Endothelial cell (in vitro differentiated cells): ENCODE measurements at regions not wholly inside any gene's neighbourhood (a gene's known extent, or its start where the extent isn't known, plus 50 kb on each side); places are given as distances from the start of the nearest gene placed in this dataset.

Source experiments
- DNase-seq: peaks from one replicate; pipeline ENCODE4 v3.0.0; 2021; ENCODE audit warnings: low spot score
- H3K27ac Mint-ChIP-seq: one replicate; pipeline ENCODE4 v1.8.0; 2021; ENCODE audit warnings: mixed read lengths, inconsistent platforms; ENCODE audit not compliant: unreplicated experiment
- H3K27me3 Mint-ChIP-seq: one replicate; pipeline ENCODE4 v1.8.0; 2021; ENCODE audit warnings: mild to moderate bottlenecking, moderate library complexity, mixed read lengths, inconsistent platforms; ENCODE audit not compliant: unreplicated experiment
- H3K36me3 Mint-ChIP-seq: one replicate; pipeline ENCODE4 v1.8.0; 2021; ENCODE audit warnings: mild to moderate bottlenecking, low read depth, mixed read lengths, inconsistent platforms; ENCODE audit not compliant: unreplicated experiment
- H3K4me1 Mint-ChIP-seq: one replicate; pipeline ENCODE4 v1.8.0; 2021; ENCODE audit warnings: mild to moderate bottlenecking, mixed read lengths, inconsistent platforms; ENCODE audit not compliant: unreplicated experiment
- H3K4me3 Mint-ChIP-seq: one replicate; pipeline ENCODE4 v1.8.0; 2021; ENCODE audit warnings: mild to moderate bottlenecking, mixed read lengths, inconsistent platforms; ENCODE audit not compliant: unreplicated experiment
- H3K9me3 Mint-ChIP-seq: one replicate; pipeline ENCODE4 v1.8.0; 2021; ENCODE audit warnings: mixed read lengths, inconsistent platforms; ENCODE audit not compliant: unreplicated experiment
- TF ChIP-seq, protein P1 (sequence below): fragments of 200-600 bp; sonication (generic); IDR thresholded peaks from one replicate; pipeline ENCODE4 v1.5.0; 2021; ENCODE audit warnings: antibody characterized with exemption; ENCODE audit not compliant: unreplicated experiment

DNA sequence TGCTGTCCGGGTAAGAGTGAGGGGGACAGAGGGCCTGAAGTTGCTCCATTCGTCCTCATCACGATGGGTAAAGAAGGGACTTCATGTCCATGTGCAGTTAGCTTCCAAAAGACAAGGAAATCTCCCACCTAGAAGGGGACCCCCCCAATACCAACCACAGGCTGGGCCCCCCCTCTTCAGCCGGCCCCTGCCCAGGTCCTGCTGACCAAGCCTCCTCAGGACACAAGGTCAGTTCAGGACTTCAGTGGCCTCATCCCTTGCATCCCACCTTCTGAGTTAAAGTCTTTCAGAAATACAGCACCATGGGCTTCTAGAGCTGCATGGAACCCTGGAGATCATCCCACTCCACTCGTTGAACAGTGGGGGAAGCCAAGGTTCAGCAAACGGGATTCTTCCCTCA, 115.4 kb upstream of the ERG start:
- H3K27ac Mint-ChIP-seq = no peak overlapping the region

DNA sequence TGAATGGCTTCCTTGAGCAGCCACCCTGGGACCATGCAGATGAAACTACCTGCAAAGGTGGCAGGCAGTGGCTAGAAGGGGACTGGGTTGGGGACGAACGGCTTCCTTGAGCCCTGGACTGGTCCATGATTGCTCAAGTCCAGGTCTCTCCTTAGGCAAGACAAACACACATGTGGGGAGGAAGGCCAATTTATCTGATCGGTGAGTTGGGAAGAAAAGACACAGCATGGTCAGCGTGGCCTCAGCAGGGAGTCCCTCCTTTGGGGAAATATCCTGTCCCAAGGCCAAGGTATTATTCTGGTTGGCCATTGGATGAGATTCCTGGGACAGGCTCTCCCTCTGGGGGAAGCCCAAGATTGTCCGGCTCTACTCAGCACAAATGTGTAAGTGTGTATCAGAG, 116.3 kb upstream of the ERG start:
- Mint-ChIP-seq H3K27me3 (peaks cover 2% of the 10 kb centered on the region), H3K27ac (no peak overlapping the region), H3K9me3 (no peaks in the 10 kb centered on the region), H3K4me3 (no peak overlapping the region), H3K4me1 (peaks cover 13% of the 10 kb centered on the region), H3K36me3 (no peaks in the 10 kb centered on the region)
- TF ChIP-seq, protein P1, sequence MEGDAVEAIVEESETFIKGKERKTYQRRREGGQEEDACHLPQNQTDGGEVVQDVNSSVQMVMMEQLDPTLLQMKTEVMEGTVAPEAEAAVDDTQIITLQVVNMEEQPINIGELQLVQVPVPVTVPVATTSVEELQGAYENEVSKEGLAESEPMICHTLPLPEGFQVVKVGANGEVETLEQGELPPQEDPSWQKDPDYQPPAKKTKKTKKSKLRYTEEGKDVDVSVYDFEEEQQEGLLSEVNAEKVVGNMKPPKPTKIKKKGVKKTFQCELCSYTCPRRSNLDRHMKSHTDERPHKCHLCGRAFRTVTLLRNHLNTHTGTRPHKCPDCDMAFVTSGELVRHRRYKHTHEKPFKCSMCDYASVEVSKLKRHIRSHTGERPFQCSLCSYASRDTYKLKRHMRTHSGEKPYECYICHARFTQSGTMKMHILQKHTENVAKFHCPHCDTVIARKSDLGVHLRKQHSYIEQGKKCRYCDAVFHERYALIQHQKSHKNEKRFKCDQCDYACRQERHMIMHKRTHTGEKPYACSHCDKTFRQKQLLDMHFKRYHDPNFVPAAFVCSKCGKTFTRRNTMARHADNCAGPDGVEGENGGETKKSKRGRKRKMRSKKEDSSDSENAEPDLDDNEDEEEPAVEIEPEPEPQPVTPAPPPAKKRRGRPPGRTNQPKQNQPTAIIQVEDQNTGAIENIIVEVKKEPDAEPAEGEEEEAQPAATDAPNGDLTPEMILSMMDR = no peak
- DNase-seq = no peak

More for the DNA sequence above, 115.4 kb upstream of the ERG start:
- Mint-ChIP-seq H3K4me1 (peaks cover 15% of the 10 kb centered on the region), H3K27me3 (peaks cover 2% of the 10 kb centered on the region), H3K9me3 (no peaks in the 10 kb centered on the region), H3K4me3 (no peak overlapping the region), H3K36me3 (no peaks in the 10 kb centered on the region)
- no peak for DNase-seq
- TF ChIP-seq, protein P1 = no peak

DNA sequence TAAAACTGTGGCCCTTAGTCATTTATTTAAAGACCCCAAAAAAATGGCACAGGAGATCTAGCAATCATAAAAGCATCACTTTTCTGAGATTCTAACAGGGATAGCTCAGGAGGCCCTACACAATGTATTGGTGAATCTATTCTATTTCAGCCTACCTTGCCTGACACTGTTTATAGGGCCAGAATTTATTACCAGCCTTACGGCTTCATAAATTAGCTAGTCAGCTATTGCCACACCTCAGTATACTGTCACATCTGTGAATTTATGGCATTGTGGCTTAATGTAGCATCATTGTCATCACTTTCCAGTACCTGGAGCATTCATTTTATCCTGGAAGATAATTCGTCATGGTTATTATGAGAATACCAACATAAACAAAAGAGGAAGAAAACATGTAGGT, 121.2 kb upstream of the ERG start:
- no peak overlapping the region for H3K4me3 Mint-ChIP-seq
- no peak overlapping the region for H3K27ac Mint-ChIP-seq
- TF ChIP-seq, protein P1 = no peak
- no peaks in the 10 kb centered on the region for H3K27me3 Mint-ChIP-seq
- no peaks in the 10 kb centered on the region for H3K9me3 Mint-ChIP-seq
- H3K4me1 Mint-ChIP-seq = peaks cover 4% of the 10 kb centered on the region
- no peak for DNase-seq
- H3K36me3 Mint-ChIP-seq = no peaks in the 10 kb centered on the region

DNA sequence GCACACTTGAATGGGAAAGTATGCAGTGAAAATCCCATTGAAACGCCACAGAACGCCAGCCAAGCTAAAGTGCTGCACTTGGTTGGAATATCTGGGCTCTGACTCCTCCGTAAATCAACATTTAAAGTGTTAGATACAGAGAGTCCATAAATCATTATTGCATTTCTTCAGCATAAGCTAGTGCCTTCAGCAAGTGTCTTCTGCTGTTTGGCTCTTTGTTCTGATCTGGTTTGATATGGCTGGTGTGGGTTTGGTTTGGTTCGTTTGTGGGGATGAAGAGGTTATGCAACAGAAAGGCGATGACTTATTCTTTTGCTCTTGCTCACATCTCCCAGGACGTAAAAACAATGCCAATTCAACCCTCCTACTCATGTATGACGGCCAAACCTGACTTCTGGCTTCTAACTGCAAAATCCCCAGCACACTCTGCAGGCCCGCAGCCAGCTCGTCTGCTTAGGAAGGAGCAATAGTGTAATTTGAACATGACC, 121.8 kb upstream of the ERG start:
- no peak overlapping the region for H3K4me3 Mint-ChIP-seq
- DNase-seq = no peak
- TF ChIP-seq, protein P1 = no peak
- H3K36me3 Mint-ChIP-seq = no peaks in the 10 kb centered on the region
- peaks cover 4% of the 10 kb centered on the region for H3K4me1 Mint-ChIP-seq
- H3K9me3 Mint-ChIP-seq = no peaks in the 10 kb centered on the region
- no peak overlapping the region for H3K27ac Mint-ChIP-seq
- H3K27me3 Mint-ChIP-seq = no peaks in the 10 kb centered on the region

DNA sequence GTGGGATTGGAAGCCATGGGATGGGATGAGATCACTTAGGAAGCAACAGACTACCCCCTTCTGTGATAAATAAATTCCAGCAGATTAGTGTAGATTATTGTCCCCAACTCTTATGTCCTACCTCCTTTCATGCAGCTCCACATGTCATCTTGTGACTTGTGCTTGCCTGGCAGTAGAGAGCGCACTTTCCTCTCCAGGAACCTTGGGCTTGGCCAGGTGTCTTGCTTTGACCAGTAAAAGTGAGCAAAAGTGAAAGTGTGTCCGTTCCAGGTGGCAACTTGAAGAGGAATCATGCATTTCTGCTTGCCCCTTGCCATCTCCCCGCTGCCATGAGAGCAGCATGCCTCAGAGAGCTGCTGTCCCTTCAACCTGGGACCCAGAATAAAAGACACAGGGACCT, 122.9 kb upstream of the ERG start:
- TF ChIP-seq, protein P1 = no peak
- H3K27ac Mint-ChIP-seq = no peak overlapping the region
- no peaks in the 10 kb centered on the region for H3K27me3 Mint-ChIP-seq

More for the DNA sequence above, 122.9 kb upstream of the ERG start:
- no peak for DNase-seq
- H3K36me3 Mint-ChIP-seq = no peaks in the 10 kb centered on the region
- no peak overlapping the region for H3K4me3 Mint-ChIP-seq
- no peaks in the 10 kb centered on the region for H3K9me3 Mint-ChIP-seq
- peaks cover 4% of the 10 kb centered on the region for H3K4me1 Mint-ChIP-seq
